Heart right ventricle (tissue), 16 donors: ENCODE measurements at regions not wholly inside any gene's neighbourhood (a gene's known extent, or its start where the extent isn't known, plus 50 kb on each side); places are given as distances from the start of the nearest gene placed in this dataset.

ENCODE experiments used
- ATAC-seq, 8 donors: fragments of 200-7000 bp; cut with Tn5 transposase; one replicate each; pipeline ENCODE4 v1.9.1; 2020; ENCODE audit warnings: mild to moderate bottlenecking in 8 of 8, moderate library complexity in 8 of 8, moderate number of reproducible peaks in 1 of 8
- DNase-seq, 2 donors: peaks; one replicate each; pipeline ENCODE4 v3.0.0-alpha.2; 2020
- H3K27ac ChIP-seq, 10 donors: fragments of 200-600 bp; sonication (generic) in 2 of 10; one replicate each; pipeline versions ENCODE4 v1.5.0 to v1.8.0; 2020 to 2022; ENCODE audit warnings: mild to moderate bottlenecking in 3 of 10
- H3K27me3 ChIP-seq, 7 donors: fragments of 200-600 bp; one replicate each; pipeline ENCODE4 v1.8.0; 2021 to 2022; ENCODE audit warnings: mild to moderate bottlenecking in 2 of 7
- H3K36me3 ChIP-seq, 9 donors: fragments of 200-600 bp; sonication (generic) in 1 of 9; one replicate each; pipeline versions ENCODE4 v1.5.0 to v1.8.0; 2020 to 2022; ENCODE audit warnings: mild to moderate bottlenecking in 2 of 9
- H3K4me1 ChIP-seq, 9 donors: fragments of 200-600 bp; sonication (generic) in 1 of 9; one replicate each; pipeline versions ENCODE4 v1.5.0 to v1.8.0; 2020 to 2022; ENCODE audit warnings: mild to moderate bottlenecking in 4 of 9
- H3K4me3 ChIP-seq, 10 donors: fragments of 200-600 bp; sonication (generic) in 2 of 10; one replicate each; pipeline versions ENCODE4 v1.5.0 to v1.8.0; 2020 to 2022; ENCODE audit warnings: mild to moderate bottlenecking in 7 of 10, moderate library complexity in 2 of 10
- H3K9me3 ChIP-seq, 11 donors: fragments of 200-600 bp in 10 of 11; sonication (generic) in 2 of 11; one replicate each; pipeline versions ENCODE4 v1.5.0 to v1.8.0; 2013 to 2022; ENCODE audit warnings: mild to moderate bottlenecking in 2 of 11, control low read depth in 1 of 11, moderate library complexity in 1 of 11
- whole genome bisulfite sequencing, 2 donors: extraction: QIAGEN DNeasy Blood & Tissue Kit; methylation state at CpG; one replicate each; pipeline ENCODE4 v1.1.7; 2013; ENCODE audit warnings: inconsistent platforms in 1 of 2; 5-methylcytosine and 5-hydroxymethylcytosine counted together
- intact Hi-C, 10 donors: fragments of 100-400 bp; cut with DNase I; formaldehyde crosslinking; loops; one replicate each; pipeline versions ENCODE4 v1.11.1 to v1.14.2; 2022
- TF ChIP-seq, protein P1 (sequence below), 9 donors: fragments of 200-600 bp; sonication (generic) in 2 of 9; IDR thresholded peaks; one replicate each; pipeline versions ENCODE4 v1.5.0 to v1.8.0; 2021 to 2022; ENCODE audit warnings: antibody characterized with exemption in 9 of 9, mild to moderate bottlenecking in 5 of 9, moderate library complexity in 1 of 9
- donor health status: Arrhythmogenic right ventricular cardiomyopathy.
- donor health status: ischemic (EF 13 %, LVEDD 7.1; RV severe dilation, severe dysfunction).
- donor health status: healthy with polysubstance abuse.
- donor health status: DM: no; HTN: yes; CAD: no.
- donor health status: DM: no; HTN: no; CAD: no.
- donor health status: ischemic (EF 25% LVEDD 6.9; RV normal size, moderate dysfunction).
- donor health status: ischemic (EF 25% LVEDD 5.7; RV mildly dilated, moderate dysfunction).
- donor health status: healthy.
- donor health status: DM: yes; HTN: yes; CAD: no.
- donor health status: Ischemic cardiomyopathy.
- donor health status: ischemic (EF 35%, LVEDD 5.7; RV mildly dilated, moderate dysfunction).
- donor health status: nonischemic (EF 11% LVEDD 7.7; RV severe dilation, severe dysfunction).
- donor health status: DM: yes; HTN: yes; CAD: no.
- donor health status: PGD.
- donor health status: ischemic (EF 29% LVEDD 5.4; RV normal size, mild dysfunction).
- donor health status: nonischemic (EF 23%, LVEDD 6.1; RV moderate dilation, normal function).

DNA sequence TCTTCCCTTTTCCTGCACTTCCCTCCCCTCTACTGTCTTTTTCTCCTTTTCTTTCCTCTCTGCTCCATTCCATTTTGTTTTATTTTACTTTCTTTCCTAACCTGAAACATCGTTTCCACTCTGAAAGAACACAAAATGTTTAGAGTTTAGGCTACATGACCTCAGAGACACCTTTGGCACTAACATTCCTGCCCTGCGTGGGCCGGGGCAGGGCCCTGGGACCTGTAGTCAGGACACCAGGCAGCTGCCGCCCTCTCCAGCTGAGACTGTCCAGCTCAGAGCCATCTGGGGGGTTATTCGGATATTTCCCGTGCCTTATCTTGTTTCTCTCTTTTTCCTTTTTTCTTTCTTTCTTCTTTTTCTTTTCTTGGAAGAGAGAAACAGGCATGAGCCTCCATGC lies 58.3 kb upstream of the ERCC6L2 start:
- DNase-seq (no peak), ATAC-seq (no peak)
- WGBS, 2 donors, result 75 to 85% methylated on average over 6 of the region's 6 CpGs

DNA sequence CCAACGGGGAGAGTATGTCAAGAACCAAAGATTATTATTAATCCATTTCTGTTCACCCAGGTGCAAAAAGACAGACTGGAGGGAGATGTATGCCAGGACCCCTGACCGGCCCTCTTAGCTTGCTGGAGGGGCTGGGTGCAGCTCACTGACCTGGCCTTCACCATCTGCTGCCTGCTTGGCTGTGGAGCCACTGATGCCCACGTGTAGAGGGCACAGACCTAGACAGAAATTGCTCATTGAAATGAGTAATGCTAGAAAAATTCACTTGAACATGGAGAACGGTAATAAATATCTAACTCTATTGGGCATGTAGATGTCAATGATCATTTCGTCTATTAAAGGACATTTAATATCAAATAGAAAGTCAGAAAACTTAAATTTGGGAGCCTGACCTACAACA lies 58.8 kb upstream of the ERCC6L2 start:
- ATAC-seq, result no peak
- intact Hi-C loops, result no loop called here

More for the DNA sequence above, 58.3 kb upstream of the ERCC6L2 start:
- intact Hi-C loops, result no loop called here
- Histone ChIP-seq H3K9me3 (no peaks in the 10 kb centered on the region), H3K27ac (no peak overlapping the region), H3K27me3 (no peaks in the 10 kb centered on the region), H3K4me1 (no peaks in the 10 kb centered on the region), H3K36me3 (peaks cover 0 to 9% (median 0%) of the 10 kb centered on the region in 9 donors), H3K4me3 (no peak overlapping the region)
- TF ChIP-seq, protein P1, sequence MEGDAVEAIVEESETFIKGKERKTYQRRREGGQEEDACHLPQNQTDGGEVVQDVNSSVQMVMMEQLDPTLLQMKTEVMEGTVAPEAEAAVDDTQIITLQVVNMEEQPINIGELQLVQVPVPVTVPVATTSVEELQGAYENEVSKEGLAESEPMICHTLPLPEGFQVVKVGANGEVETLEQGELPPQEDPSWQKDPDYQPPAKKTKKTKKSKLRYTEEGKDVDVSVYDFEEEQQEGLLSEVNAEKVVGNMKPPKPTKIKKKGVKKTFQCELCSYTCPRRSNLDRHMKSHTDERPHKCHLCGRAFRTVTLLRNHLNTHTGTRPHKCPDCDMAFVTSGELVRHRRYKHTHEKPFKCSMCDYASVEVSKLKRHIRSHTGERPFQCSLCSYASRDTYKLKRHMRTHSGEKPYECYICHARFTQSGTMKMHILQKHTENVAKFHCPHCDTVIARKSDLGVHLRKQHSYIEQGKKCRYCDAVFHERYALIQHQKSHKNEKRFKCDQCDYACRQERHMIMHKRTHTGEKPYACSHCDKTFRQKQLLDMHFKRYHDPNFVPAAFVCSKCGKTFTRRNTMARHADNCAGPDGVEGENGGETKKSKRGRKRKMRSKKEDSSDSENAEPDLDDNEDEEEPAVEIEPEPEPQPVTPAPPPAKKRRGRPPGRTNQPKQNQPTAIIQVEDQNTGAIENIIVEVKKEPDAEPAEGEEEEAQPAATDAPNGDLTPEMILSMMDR (IDR thresholded peaks at IDR 0.05), result no peak

DNA sequence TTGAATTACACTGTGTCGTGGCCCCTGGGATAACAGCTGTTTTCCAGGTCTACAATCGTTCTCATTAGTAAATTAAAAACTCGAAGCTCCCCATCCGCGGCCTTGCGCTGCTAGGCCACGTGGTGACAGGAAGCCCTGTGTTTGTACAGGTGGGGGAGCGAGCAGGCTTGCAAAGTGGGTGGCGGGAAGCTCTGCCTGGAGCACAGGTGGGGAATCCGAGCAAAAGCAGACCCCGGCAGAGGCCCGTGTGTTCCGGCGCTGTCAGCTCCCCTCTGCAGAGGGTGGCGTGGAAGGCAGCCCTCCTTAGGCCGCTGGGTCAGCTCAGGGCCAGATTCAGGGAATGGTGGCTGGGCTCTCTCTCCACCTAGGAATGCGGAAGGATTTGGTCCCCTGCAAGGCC lies 59.5 kb upstream of the ERCC6L2 start:
- H3K27ac ChIP-seq, result no peak overlapping the region
- intact Hi-C loops, result no loop called here
- H3K9me3 ChIP-seq, result no peaks in the 10 kb centered on the region
- whole genome bisulfite sequencing, 2 donors, result 85 to 89% methylated on average over 17 of the region's 17 CpGs
- H3K36me3 ChIP-seq, result peaks cover 0 to 9% (median 0%) of the 10 kb centered on the region in 9 donors
- TF ChIP-seq, protein P1 (IDR thresholded peaks at IDR 0.05), result no peak
- ATAC-seq, result no peak
- DNase-seq, result no peak
- H3K27me3 ChIP-seq, result no peaks in the 10 kb centered on the region
- H3K4me3 ChIP-seq, result no peak overlapping the region
- no peaks in the 10 kb centered on the region for H3K4me1 ChIP-seq

More for the DNA sequence above, 58.8 kb upstream of the ERCC6L2 start:
- TF ChIP-seq, protein P1 (IDR thresholded peaks at IDR 0.05), result no peak
- H3K27me3 ChIP-seq, result no peaks in the 10 kb centered on the region
- 88 to 96% methylated on average over 5 of the region's 5 CpGs for WGBS, 2 donors
- H3K27ac ChIP-seq, result no peak overlapping the region
- H3K4me3 ChIP-seq, result no peak overlapping the region
- no peaks in the 10 kb centered on the region for H3K9me3 ChIP-seq
- H3K36me3 ChIP-seq, result peaks cover 0 to 9% (median 0%) of the 10 kb centered on the region in 9 donors
- no peaks in the 10 kb centered on the region for H3K4me1 ChIP-seq
- no peak for DNase-seq

GRCh38 chr9:95815133-95815532 lies 60.4 kb upstream of the ERCC6L2 start:
- Histone ChIP-seq H3K9me3 (no peaks in the 10 kb centered on the region), H3K27me3 (no peaks in the 10 kb centered on the region), H3K4me3 (no peak overlapping the region), H3K27ac (no peak overlapping the region), H3K4me1 (no peaks in the 10 kb centered on the region), H3K36me3 (peaks cover 0 to 9% (median 0%) of the 10 kb centered on the region in 9 donors)
- DNase-seq (no peak), ATAC-seq (no peak)
- TF ChIP-seq, protein P1 (IDR thresholded peaks at IDR 0.05), result no peak
- intact Hi-C loops, result no loop called here
- WGBS, 2 donors, result 93 to 94% methylated on average over 17 of the region's 17 CpGs
